Stimulated activated CD8-positive, alpha-beta memory T cell treated with anti-CD3 and anti-CD28 coated beads, Interleukin-12 subunit alpha, Interleukin-12 subunit beta, amount 100 ng/mL, for 24 hours (primary cell): ENCODE measurements at regions not wholly inside any gene's neighbourhood (a gene's known extent, or its start where the extent isn't known, plus 50 kb on each side); places are given as distances from the start of the nearest gene placed in this dataset.
"Not testable (repeated sequence)": the region's sequence is repeated elsewhere in the genome, so short reads cannot be mapped to it uniquely, and the experiment has no call there.

Experiments used
- DNase-seq: peaks from one replicate; pipeline ENCODE4 v3.0.0-alpha.2; 2020; ENCODE audit errors: extremely low read depth

DNA sequence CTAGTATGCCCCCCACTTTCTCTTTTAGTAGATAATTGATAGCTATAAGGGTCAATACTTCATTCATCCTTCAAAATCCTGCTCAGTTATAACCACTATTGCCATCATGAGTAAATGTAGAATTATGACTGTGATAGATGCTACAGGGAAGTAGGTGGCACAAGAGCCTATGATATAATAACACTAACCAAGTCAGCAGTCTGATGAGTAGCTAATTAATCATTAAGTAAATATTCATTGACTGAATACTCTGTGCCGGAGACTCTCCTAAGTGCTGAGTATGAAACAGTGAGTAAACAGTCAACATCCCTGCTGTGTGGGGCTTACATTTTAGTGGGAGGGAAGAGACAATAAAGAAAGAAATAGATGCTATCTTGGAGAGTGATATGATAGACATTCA is 430.3 kb upstream of the ZNF462 start:
- no peak for DNase-seq

DNA sequence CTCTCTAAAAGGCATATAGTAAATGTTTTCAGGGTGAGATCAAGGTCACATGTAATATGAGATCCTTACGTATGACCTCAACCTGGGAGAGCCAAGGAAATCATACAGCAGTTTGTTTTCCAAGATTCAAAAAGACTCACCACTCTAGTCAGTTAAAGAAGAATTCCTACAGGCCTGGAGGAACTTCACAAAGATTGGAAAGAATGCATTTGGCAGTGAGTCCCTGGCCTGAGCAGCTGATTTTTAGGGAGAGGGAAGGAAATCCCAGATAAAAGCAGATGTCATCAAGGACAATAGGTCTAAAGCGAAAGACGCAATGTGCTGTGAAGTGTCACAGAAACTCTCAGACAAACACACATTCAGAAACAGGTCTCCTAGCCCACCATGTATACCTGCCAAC is 424.0 kb upstream of the ZNF462 start:
- no peak for DNase-seq

DNA sequence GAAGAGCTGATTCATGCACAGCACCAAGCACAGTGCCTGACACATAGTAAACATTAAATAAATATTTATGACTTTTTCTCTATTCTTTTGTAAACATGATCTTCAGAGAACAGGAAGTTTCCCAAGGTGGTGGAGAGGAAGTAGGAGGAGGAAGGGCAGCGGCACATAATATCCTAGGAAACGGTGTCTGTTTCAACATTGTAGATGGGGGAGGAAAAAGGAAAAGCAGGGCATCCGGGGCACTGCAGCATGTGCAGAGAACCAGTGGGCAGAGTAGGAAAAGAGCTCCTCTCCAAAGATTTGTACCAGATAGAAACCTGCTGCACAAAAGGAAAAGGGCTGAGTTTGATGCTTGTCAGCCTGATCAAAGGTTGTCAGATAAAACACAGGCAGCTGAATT is 421.7 kb upstream of the ZNF462 start:
- DNase-seq, result no peak

DNA sequence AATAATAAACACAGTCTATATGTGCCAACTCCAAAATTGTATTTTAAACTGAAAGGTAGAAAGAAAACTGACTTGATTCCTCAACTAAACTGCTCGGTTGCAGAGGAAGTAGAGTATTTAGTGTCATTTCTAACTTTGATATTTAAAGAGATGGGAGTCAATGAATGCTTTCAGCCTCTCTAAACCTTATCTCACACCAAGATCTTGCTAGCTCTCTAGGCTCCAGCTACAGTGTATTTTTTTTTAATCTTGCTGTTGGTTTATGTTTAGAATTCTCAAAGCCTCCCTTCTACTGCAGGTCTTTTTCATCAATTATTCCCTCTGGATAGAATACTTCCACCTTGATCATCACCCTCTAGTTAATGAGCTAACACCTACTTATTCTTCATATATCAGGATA is 419.4 kb upstream of the ZNF462 start:
- no peak for DNase-seq

DNA sequence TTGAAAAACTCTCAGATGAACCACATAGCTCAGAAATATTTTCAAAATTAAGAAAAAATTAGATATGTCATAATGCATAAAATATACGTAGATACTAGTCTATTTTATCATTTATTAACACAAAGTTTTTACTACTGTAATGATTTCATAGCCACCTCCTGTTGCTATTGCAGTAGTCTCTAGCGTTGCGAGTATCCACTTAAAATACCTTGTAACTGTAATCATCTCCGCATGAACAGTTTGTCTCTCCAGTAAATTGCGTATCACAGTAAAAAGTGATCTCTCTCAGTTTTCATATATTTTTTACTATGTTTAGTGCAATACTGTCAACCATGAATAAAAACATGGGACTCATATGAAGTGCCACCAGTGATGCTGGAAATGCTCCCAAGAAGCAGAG is 417.9 kb upstream of the ZNF462 start:
- no peak for DNase-seq

DNA sequence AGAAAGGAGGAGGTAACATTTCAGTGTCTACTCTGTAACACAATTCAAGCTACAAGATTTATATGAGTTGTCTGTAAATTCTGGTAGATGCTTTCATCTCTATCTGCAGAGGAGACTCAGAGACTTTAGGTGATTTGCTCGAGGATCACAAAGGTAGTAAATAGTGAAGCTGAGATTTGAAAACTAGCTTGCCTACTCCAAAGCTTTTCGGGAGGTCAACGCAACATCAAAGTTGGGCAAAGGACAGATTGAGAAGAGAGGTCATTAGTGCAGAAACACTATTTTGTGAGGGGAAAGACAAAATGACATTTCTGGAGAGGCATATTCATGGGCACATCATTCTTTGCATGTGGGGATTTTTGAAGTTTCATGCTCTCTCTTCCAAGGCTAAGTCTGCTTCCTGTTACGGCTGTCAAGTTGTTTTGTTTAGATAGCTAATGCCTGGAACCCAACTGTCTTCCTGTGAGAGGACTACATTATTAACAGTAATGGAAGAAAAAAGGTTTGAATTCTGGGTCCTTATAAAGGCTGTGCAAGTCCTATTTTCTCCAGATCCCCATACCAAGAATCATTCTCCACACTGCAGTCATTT is 413.5 kb upstream of the ZNF462 start:
- DNase-seq, result no peak

DNA sequence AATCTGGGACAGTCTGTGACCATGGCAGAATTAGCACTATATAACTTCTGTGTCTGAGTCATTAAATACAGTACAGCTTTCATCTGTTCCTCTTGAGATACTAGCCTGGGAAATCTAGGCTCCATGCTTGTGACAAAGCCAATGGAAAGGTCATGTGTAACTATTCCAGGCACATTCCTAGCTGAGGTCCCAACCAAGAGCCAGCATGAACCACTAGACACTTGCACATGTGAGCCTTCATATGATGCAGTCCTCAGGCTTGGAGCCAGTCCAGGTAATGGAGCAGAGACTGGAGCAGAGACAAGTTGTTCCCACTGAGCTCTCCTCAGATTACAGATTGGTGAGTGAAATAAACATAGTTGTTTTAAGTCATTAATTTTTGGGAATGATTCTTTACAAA is 412.4 kb upstream of the ZNF462 start:
- DNase-seq, result no peak

DNA sequence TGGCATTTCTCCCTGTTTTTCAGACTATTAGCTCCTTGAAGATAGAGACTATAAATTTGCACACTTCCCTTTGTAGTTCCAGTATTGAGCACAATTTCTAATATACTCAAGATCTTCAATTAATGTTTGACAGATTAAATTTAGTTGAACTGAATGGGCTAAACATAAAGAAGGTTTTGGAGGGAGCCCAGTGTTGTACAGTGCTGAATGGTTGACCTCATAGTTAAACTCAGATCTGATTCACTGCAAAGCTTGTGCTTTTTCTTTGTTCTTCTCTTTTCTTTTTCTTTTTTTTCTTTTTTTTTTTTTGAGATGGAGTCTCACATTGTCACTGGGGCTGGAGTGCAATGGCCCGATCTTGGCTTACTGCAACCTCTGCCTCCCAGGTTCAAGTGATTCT is 411.7 kb upstream of the ZNF462 start:
- no peak for DNase-seq

DNA sequence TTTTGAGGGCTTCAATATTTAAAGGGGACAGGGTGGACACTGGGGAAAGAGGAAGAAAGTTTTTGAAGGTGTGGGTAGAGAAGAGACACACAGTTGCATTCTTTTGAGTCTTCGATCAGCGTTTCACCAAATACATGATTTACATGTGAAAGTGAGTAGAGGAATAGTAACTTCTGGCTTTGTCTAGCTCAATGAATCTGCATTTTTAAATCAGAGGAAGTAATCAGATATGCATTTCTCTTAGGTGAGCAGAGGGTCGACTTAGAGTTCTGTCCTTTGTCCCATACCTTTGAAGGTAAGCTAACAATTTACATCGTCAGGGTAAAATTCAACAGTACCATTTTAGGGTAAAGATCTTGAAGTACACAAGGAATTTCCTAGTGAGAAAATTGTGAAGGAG is 406.4 kb upstream of the ZNF462 start:
- no peak for DNase-seq

DNA sequence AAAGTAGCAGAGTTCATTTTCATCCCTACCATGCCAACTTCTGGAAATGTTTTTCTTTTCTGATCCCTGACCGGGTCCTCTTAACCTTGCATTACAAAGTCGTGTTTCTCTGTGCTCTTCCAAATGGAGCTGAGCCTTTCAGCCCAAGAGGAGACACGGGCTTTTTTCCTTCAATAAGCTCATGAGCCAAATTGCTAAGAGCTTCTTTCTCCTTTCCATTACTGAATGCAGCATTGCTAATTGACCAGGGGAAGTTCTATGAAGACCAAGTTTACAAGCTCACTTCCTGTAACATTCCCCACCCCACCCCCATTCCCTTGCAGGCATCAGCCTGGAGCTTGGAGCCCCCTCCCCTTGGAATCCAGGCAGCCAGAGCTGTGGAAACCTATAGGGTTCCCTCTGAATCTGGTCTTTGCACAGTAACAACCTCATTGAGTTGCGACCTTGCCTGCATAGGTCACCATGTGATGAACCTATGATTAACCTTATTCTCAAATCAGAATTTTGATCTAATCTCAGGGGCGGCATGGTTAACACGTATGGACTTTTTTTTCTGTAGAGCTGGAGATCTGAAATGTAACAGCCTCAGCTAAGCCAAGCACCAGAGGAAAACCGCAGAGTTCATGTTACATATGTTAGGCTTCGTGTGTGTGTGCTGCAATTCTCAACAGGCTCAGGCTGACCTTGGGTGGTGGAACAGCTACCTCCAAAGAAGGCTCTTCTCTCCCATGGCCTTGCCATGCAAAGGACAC is 395.7 kb upstream of the ZNF462 start:
- no peak for DNase-seq

DNA sequence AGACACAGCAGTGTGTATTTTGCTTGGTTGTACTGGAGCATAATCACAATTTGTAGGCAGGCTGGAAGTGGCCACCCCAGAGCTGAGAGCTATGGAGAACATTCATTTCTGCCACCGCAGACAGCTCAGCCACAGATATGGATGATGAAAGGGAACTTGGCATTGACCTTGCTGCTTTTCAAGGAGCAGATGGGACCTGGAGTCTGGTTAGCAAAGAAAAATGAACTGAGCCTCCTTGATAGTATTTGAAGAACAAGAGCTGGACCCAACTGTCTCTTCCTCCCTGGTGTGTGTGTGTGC is 395.2 kb upstream of the ZNF462 start:
- DNase-seq, result no peak

DNA sequence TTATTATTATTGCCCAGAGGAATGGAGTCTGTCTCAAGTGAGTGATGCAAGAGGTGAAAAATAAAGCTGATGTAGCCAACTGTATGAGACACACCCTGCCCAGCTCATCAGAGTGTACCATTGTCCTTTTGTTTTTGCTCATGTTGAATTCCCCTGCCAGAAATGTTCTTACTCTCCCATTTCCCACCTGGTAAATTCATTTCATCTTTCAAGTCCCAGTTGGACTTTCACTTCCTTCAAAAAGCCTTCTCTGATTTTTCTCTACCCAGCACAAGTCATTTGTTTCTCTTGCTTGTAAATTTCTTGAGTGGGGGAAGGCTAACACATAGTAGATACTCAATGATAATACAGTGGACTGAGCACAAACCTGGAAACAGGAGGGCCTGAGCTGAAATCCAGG is 394.5 kb upstream of the ZNF462 start:
- DNase-seq, result no peak

DNA sequence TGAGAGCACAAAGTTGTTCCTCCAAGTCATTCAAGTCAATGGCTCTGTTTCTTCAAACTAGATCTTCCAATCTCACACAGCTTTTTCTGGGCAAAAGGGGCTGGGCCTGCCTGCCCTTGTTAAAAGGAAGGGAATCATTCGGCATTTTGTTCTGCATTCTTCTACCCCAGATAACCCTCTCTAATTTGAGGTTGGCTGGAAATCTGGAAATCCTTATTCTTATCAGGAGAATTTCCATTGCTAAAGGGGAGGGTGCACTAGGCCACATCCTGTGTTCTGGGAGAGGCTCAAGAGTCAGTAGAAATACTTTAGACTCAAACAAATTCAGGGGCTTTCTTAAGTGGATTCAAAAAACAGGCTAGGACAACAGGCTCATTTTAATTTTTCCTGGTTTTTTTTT is 384.7 kb upstream of the ZNF462 start:
- no peak for DNase-seq

DNA sequence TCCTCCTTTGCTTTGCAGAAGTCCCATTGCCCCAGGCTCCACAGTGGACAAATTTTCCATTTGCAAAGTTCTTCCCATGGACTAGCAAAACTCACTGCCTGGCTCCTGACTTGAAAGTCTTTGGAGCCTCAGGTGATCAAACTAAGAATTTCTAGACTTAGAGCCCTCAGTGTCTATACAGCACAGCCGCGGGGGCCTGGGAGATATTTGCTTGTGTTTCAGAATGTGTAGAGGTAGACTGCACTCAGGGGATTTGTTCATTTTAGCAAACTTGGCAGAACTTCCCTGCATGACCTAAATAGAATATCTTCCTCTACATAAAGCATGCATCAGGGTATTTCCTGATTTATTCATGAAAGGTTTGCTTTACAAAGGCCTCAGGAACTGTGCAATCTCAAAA is 384.2 kb upstream of the ZNF462 start:
- no peak for DNase-seq

DNA sequence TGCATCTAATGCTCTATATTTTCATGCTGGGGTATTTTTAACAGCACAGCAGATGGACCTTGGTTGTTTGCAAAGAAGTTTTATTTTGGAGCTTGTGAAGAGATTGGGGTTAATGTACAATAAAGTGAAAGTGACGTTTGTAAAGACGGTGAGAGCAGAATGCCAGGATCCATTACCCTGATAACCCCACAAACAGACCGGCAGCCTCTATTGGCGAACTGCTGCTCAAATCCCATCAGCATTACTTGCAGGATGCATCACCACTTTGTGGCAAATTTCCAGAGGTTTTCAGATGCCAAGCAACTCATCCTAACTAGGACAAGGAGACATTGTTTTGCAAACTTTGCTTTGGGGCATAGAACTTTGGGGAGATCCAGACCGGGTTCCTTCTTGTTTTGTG is 383.3 kb upstream of the ZNF462 start:
- no peak for DNase-seq

DNA sequence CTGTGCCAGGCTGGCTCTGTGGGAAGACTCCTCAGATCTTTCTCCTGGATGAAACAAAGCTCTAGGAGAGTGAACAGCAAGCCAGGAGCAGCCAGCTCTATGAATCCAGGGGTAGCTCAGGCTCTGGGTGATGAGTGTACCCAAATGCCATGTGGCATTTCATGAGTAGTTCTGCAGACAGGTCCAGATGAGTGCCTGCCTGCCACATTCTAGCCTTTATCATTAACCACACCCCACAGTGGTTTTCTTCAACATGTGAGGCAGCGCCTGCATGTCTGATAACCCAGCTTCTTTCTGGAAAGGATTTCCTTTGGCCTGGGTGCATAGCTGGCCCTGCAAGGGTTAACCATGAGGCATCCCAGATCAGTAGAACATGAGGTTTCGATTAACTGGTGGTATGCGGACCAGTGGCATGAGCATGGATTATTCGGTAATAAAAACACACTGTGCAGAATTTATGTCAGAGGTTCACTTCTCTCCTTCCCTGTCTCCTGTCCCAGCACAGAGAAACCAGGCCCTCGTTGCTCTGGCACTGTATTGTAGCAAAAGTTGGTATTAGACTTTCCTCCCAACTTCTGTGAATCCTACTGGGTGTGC is 381.9 kb upstream of the ZNF462 start:
- DNase-seq, result no peak

DNA sequence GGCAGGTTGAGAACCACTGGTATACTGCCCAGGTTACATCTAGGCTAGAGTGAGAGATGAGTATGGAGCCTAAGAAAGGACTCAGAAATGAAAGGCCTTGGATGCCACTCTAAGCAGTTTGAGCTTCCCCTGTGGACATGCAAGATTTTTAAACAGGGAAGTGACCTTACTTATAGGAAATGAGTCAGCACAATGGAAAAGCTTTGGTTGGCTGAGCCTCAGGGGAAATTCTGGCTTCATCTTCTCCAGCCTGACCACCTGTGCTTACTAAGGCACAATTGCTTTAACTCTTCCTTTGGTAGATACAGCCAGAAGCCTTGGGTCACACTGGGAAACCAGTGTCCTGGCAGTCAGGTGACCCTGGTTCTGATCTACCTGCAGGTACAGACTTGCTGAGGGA is 380.2 kb upstream of the ZNF462 start:
- no peak for DNase-seq

DNA sequence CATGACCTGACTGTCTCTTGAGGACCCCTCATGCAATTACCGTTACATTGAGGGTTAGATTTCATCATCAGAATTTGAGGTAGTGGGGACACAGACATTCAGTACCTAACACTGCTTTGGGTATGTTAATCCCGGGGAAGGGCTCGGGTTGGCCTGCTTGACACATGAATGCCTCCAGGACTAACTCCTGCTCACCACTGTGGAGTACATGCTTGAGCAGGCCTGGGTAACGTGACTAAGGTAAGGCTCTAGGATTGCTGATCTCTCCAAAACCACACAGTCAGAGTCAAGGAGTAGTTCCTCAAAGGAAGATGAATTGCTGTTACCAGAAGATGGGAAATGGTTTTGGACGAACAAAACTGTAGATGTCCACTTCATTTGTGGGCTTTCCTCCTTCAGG is 376.3 kb upstream of the ZNF462 start:
- no peak for DNase-seq

DNA sequence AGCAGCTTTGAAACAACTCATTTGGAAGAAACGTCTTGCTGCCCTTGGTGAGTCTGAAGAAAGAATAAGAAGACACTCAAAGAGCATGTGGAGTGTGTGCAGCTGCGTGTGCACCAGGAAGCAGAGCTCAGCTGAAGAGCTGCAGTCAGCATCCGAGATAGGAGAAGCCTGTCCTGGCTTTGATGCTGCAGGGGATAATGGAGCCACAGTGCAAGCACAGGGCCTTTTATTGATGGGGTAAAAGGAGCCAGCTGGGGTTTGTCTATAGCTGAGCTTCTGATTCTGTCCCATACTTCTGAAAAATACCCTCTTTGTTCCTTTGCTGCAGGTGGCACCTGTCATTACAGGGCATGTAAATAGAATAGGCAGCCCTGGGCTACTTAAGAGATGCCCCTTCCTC is 375.7 kb upstream of the ZNF462 start:
- no peak for DNase-seq

DNA sequence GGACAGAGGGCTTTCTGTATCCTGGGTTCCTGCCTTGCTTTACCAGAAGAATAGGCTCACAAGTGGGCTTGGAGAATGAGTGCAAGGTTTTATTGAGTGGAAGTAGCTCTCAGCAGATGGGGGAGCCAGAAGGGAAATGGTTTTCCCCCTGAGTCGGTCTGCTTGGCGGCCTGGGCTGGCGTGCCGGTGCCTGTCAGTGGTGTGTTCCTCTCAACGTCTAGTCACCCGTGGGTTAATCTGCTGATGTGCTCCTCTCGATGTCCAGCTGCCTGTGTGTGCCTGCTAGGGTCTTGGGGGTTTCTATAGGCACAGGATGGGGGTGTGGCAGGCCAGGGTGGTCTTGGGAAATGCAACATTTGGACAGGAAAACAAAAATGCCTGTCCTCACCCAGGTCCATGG is 370.8 kb upstream of the ZNF462 start:
- DNase-seq, result not testable (repeated sequence)

DNA sequence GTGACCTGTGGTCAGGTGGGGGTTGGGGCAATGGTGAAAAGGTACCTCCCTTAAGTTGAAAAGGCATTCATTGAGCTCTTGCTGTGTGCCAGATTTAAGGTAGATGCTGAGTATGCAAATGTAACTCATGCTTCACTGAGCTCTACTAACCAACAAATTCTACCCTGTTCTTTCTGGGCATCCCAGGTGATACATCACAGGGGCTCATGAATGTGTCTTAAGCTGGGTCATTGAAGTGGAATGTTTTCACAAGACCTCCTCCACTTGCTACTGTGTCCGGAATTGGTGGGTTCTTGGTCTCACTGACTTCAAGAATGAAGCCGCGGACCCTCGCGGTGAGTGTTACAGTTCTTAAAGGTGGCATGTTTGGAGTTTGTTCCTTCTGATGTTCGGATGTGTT is 362.8 kb upstream of the ZNF462 start:
- DNase-seq, result no peak

DNA sequence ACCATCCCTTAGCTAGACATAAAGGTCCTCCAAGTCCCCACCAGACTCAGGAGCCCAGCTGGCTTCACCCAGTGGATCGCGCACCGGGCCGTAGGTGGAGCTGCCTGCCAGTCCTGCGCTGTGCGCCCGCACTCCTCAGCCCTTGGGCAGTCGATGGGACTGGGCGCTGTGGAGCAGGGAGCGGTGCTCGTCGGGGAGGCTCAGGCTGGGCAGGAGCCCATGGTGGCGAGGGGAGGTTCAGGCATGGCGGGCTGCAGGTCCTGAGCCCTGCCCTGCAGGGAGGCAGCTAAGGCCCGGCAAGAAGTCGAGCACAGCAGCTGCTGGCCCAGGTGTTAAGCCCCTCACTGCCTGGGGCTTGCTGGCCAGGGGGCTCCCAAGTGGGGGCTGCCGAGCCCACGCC is 361.8 kb upstream of the ZNF462 start:
- DNase-seq, result not testable (repeated sequence)

DNA sequence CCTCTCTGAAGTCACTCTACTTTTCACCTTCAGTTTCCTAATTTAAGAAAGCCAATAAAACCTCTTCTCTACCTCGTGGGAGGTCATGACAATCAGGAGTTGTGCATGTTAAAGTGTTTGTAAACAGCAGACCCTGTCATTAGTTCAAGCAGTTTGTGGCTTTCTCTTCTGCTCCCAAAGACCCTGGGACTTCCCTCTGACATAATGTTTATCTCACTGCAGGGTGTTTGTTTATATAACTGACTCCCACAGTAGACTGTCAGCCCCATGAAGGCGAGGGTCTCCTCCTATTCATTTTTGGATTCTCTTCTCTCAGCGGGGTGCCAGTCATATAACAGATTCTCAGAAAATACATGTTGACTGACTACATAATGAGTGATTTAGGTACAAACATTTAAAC is 360.0 kb upstream of the ZNF462 start:
- DNase-seq, result no peak

DNA sequence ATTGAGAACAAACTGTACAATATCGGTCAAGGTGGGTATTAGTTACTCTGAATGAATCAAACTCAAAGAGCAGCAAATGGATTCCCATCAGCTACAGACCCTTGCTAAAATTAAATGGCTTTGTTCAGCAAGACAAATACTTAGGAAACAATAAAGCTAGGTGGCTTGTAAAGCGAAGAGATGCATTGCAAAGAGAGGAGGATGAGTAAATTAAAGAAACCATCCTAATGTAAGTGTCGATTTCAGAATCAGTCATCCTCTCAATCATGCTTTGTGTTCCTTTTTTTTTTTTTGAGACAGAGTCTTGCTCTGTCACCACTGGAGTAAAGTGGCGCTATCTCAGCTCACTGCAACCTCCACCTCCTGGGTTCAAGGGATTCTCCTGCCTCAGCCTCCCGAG is 359.2 kb upstream of the ZNF462 start:
- DNase-seq, result no peak
